ENCODE measurements at regions not wholly inside any gene's neighbourhood (a gene's known extent, or its start where the extent isn't known, plus 50 kb on each side); places are given as distances from the start of the nearest gene placed in this dataset.

DNA sequence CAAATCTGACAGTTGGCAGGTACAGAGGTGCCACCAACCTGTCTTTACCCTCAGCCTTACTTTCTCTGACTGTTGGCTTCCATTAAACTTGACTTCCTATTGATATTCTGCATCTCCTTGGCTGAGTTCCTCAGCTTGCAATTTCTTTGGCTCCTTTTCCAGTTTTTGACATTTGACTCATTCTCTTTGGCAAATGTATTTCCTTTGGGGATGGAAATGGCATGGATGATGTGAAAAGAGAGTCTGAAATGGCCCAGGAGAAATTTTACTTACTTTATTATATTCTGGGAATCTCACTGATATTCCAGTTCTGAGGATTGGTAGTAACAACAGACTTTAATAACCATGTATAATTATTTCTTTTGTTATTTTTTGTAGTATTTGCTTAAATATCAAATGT, 255.2 kb downstream of the CD109 start:
- Histone ChIP-seq H3K36me3 (ENCODE audit: control insufficient read depth, insufficient read depth, low read length) (no peaks in the 10 kb centered on the region), H3K4me3 (ENCODE audit: low read depth, low read length) (no peak overlapping the region), H3K27me3 (ENCODE audit: control insufficient read depth, insufficient read depth, low read length) (no peaks in the 10 kb centered on the region)
- no peak for DNase-seq (ENCODE audit: low read depth)
- POLR2A ChIA-PET, result no interaction called here
- TF ChIP-seq, protein P1, sequence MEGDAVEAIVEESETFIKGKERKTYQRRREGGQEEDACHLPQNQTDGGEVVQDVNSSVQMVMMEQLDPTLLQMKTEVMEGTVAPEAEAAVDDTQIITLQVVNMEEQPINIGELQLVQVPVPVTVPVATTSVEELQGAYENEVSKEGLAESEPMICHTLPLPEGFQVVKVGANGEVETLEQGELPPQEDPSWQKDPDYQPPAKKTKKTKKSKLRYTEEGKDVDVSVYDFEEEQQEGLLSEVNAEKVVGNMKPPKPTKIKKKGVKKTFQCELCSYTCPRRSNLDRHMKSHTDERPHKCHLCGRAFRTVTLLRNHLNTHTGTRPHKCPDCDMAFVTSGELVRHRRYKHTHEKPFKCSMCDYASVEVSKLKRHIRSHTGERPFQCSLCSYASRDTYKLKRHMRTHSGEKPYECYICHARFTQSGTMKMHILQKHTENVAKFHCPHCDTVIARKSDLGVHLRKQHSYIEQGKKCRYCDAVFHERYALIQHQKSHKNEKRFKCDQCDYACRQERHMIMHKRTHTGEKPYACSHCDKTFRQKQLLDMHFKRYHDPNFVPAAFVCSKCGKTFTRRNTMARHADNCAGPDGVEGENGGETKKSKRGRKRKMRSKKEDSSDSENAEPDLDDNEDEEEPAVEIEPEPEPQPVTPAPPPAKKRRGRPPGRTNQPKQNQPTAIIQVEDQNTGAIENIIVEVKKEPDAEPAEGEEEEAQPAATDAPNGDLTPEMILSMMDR (IDR thresholded peaks at IDR 0.05; ENCODE audit: insufficient read depth, low read depth, low read length), result no peak
- CTCF ChIA-PET, result no interaction called here

DNA sequence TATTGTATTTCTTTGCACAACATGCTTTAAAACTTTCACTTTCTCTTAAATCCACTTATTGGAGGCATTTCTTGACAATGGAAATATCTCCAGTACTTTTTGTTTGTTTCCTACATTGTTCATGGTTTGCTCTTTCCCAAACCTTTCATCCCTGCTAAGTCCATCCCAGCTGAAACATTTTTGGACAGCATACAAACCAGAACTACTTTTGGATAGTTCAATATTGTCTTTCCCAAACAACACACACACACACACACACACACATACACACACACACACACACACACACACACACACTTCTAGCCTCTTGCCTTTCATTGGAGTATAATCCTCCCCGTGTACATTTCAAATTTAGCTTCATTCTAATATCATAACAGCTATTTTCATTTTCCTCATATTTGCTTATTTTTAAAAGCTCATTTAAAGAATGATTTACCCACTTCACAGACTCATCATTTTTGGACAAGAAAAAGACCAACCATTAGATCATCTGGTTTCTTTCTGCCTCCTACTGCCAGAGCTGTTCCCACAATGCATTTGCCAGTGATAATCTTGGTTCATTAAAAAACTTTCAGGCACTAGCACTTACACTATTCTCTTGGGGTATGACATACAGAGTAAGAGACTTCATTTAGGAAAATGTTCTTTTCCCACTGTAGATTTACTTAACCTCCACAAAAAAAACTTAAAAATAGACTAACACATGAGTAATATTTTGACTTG, 248.1 kb downstream of the CD109 start:
- Histone ChIP-seq H3K27me3 (ENCODE audit: control insufficient read depth, insufficient read depth, low read length) (no peaks in the 10 kb centered on the region), H3K4me3 (ENCODE audit: low read depth, low read length) (no peak overlapping the region), H3K36me3 (ENCODE audit: control insufficient read depth, insufficient read depth, low read length) (no peaks in the 10 kb centered on the region)
- CTCF ChIA-PET, result interaction anchor here (0.7 to 1.1 kb wide), 2 partner anchors 13 to 26 kb away, joined by 3 read pairs; no protein-coding TSS in a partner anchor
- POLR2A ChIA-PET, result interaction anchor here (0.6 kb wide), 2 partner anchors 39 to 110 kb away, joined by 3 to 5 read pairs; no protein-coding TSS in a partner anchor
- no peak for DNase-seq (ENCODE audit: low read depth)
- TF ChIP-seq, protein P1 (IDR thresholded peaks at IDR 0.05; ENCODE audit: insufficient read depth, low read depth, low read length), result no peak

DNA sequence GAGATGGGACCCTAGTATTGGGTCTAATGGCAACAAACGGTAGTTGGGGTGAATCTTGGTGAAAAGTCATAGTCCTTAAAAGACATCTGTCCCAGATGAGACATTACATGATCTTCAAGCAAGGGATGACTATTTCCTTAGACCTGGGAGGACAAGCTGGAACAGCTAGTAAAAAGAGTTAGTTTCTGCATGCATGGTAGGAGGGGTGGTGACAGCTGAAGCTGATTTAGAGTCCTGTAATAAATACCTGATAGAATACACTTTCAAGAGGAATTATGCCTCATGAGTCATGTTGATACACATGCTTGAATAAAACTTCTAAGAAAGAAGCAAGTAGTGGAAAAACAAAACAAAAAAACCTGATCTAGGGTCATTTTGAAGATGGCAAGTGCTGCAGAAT, 247.4 kb downstream of the CD109 start:
- ChIA-PET POLR2A (interaction anchor here (0.6 kb wide), 1 partner anchor 40 kb away, joined by 3 read pairs; no protein-coding TSS in a partner anchor), CTCF (interaction anchor here (0.7 to 1.1 kb wide), 2 partner anchors 13 to 26 kb away, joined by 3 read pairs; no protein-coding TSS in a partner anchor)
- peak; percentile 8 for DNase-seq (ENCODE audit: low read depth)
- no peaks in the 10 kb centered on the region for H3K27me3 ChIP-seq (ENCODE audit: control insufficient read depth, insufficient read depth, low read length)
- no peak overlapping the region for H3K4me3 ChIP-seq (ENCODE audit: low read depth, low read length)
- TF ChIP-seq, protein P1 (IDR thresholded peaks at IDR 0.05; ENCODE audit: insufficient read depth, low read depth, low read length), result no peak
- no peaks in the 10 kb centered on the region for H3K36me3 ChIP-seq (ENCODE audit: control insufficient read depth, insufficient read depth, low read length)

DNA sequence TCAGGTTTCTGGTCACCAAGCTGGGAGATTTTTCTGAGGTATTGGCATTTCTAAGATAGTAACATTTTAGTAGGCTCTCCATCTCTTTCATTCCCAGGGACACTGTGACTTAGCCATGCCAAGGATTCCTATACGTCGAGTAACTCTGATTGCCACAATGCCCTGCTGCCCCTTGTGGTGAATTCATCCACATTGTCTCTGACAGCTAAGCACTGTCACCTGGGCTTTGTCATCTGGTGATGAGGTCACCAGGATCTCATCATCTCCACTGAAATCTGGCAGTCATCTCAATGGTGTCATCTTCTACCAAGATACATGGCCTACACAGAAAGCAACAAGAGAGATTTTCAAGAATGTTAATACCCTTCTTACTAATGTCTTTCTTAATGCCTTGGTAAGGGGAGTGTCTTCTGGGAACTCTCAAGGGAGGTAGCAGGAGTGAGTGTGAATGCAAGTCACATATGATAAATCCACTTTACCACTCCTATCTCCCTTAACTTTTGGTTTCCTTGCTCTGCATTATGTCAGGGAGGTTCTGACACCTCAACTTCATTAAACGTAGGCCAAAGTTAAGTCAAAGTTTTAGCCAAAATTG, 246.7 kb downstream of the CD109 start:
- peak; percentile 9 for DNase-seq (ENCODE audit: low read depth)
- Histone ChIP-seq H3K27me3 (ENCODE audit: control insufficient read depth, insufficient read depth, low read length) (no peaks in the 10 kb centered on the region), H3K36me3 (ENCODE audit: control insufficient read depth, insufficient read depth, low read length) (no peaks in the 10 kb centered on the region), H3K4me3 (ENCODE audit: low read depth, low read length) (no peak overlapping the region)
- TF ChIP-seq, protein P1 (IDR thresholded peaks at IDR 0.05; ENCODE audit: insufficient read depth, low read depth, low read length), result no peak
- CTCF ChIA-PET, result no interaction called here
- POLR2A ChIA-PET, result no interaction called here

DNA sequence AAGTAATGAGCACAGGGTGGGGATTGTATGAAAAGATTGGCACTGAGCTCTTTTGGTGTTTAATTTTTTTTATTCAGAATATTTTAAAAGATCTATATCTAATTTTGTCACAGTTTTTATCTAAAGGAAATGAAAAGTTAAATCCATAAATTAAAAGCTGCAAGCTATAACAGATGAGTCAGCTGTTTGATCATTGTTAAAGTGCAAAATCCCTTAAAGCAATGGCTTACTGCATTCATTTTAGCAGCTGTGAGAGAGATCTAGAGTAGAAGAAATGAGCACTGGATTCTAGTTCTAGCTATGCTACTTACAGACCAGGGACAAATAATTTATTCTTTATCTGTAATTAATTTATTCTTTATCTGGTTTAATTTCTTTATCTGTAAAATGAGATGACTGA, 245.9 kb downstream of the CD109 start:
- H3K36me3 ChIP-seq (ENCODE audit: control insufficient read depth, insufficient read depth, low read length), result no peaks in the 10 kb centered on the region
- ChIA-PET POLR2A (no interaction called here), CTCF (no interaction called here)
- H3K4me3 ChIP-seq (ENCODE audit: low read depth, low read length), result no peak overlapping the region
- no peaks in the 10 kb centered on the region for H3K27me3 ChIP-seq (ENCODE audit: control insufficient read depth, insufficient read depth, low read length)
- DNase-seq (ENCODE audit: low read depth), result no peak
- TF ChIP-seq, protein P1 (IDR thresholded peaks at IDR 0.05; ENCODE audit: insufficient read depth, low read depth, low read length), result no peak

Data from BJ (cell line).